ENCODE measurements at regions not wholly inside any gene's neighbourhood (a gene's known extent, or its start where the extent isn't known, plus 50 kb on each side); places are given as distances from the start of the nearest gene placed in this dataset.

- Histone ChIP-seq H4K20me1 (ENCODE audit: control insufficient read depth, insufficient read depth, low read length, poor library complexity, severe bottlenecking) (no peaks in the 10 kb centered on the region), H3K27ac (ENCODE audit: low read length in 2 of 2) (no peak overlapping the region), H3K36me3 (replicated peaks in 1 of 2; ENCODE audit: control extremely low read depth in 1 of 2, control insufficient read depth in 1 of 2, extremely low read depth in 1 of 2, insufficient read depth in 2 of 2, low read length in 1 of 2) (no peaks in the 10 kb centered on the region), H3K9me3 (ENCODE audit: control extremely low read depth in 1 of 3, control insufficient read depth in 2 of 3, insufficient read depth in 1 of 3, low read length in 2 of 3) (peaks cover 0 to 10% (median 0%) of the 10 kb centered on the region in 3 donors), H3K4me2 (replicated peaks; ENCODE audit: low read depth, low read length, poor library complexity, severe bottlenecking) (no peak overlapping the region), H2AFZ (ENCODE audit: insufficient read depth, low read depth, low read length, poor library complexity, severe bottlenecking) (no peak overlapping the region), H3K4me1 (ENCODE audit: control insufficient read depth in 2 of 2, insufficient read depth in 2 of 2, low read length in 2 of 2) (no peaks in the 10 kb centered on the region), H3K4me3 (ENCODE audit: control extremely low read depth in 1 of 5, extremely low read depth in 1 of 5, insufficient read depth in 1 of 5, low read depth in 2 of 5, low read length in 4 of 5) (no peak overlapping the region), H3K79me2 (ENCODE audit: control insufficient read depth, insufficient read depth, low read length) (no peaks in the 10 kb centered on the region), H3K9ac (ENCODE audit: low read length) (no peak overlapping the region), H3K27me3 (replicated peaks in 1 of 4; ENCODE audit: control extremely low read depth in 1 of 4, control insufficient read depth in 3 of 4, insufficient read depth in 4 of 4, low read length in 3 of 4) (no peaks in the 10 kb centered on the region)
- TF ChIP-seq CTCF (IDR thresholded peaks at IDR 0.05), result no peak
- TF ChIP-seq EZH2 (IDR thresholded peaks at IDR 0.05; ENCODE audit: borderline replicate concordance, insufficient read depth, low read depth, low read length, poor library complexity, severe bottlenecking), result no peak
- ATAC-seq (ENCODE audit: low read depth) (no peak), DNase-seq (no peak)
- ChIA-PET CTCF (no interaction called here), POLR2A (no interaction called here)
- intact Hi-C loops (cut with micrococcal nuclease), result no loop called here
- no peak overlapping the region for H3K4me3 Mint-ChIP-seq
- H3K9me3 Mint-ChIP-seq (ENCODE audit: insufficient read depth), result no peaks in the 10 kb centered on the region
- 96% methylated on average over 3 of the region's 3 CpGs for WGBS (ENCODE audit: insufficient coverage)
- H3K4me1 Mint-ChIP-seq, result no peaks in the 10 kb centered on the region
- H3K27ac Mint-ChIP-seq, result no peak overlapping the region
- no peaks in the 10 kb centered on the region for H3K27me3 Mint-ChIP-seq
Measured at GRCh38 chr9:13627502-13627901, 348.0 kb upstream of the MPDZ start.

- H3K4me1 Mint-ChIP-seq, result no peaks in the 10 kb centered on the region
- TF ChIP-seq EZH2 (IDR thresholded peaks at IDR 0.05; ENCODE audit: borderline replicate concordance, insufficient read depth, low read depth, low read length, poor library complexity, severe bottlenecking), result no peak
- TF ChIP-seq CTCF (IDR thresholded peaks at IDR 0.05), result no peak
- no peaks in the 10 kb centered on the region for H3K27me3 Mint-ChIP-seq
- no peak overlapping the region for H3K4me3 Mint-ChIP-seq
- Histone ChIP-seq H2AFZ (ENCODE audit: insufficient read depth, low read depth, low read length, poor library complexity, severe bottlenecking) (no peak overlapping the region), H3K9me3 (ENCODE audit: control extremely low read depth in 1 of 3, control insufficient read depth in 2 of 3, insufficient read depth in 1 of 3, low read length in 2 of 3) (peaks cover 0 to 10% (median 0%) of the 10 kb centered on the region in 3 donors), H3K27ac (ENCODE audit: low read length in 2 of 2) (no peak overlapping the region), H3K4me1 (ENCODE audit: control insufficient read depth in 2 of 2, insufficient read depth in 2 of 2, low read length in 2 of 2) (no peaks in the 10 kb centered on the region), H3K9ac (ENCODE audit: low read length) (no peak overlapping the region), H3K4me3 (ENCODE audit: control extremely low read depth in 1 of 5, extremely low read depth in 1 of 5, insufficient read depth in 1 of 5, low read depth in 2 of 5, low read length in 4 of 5) (no peak overlapping the region), H3K36me3 (replicated peaks in 1 of 2; ENCODE audit: control extremely low read depth in 1 of 2, control insufficient read depth in 1 of 2, extremely low read depth in 1 of 2, insufficient read depth in 2 of 2, low read length in 1 of 2) (no peaks in the 10 kb centered on the region), H3K4me2 (replicated peaks; ENCODE audit: low read depth, low read length, poor library complexity, severe bottlenecking) (no peak overlapping the region), H3K79me2 (ENCODE audit: control insufficient read depth, insufficient read depth, low read length) (no peaks in the 10 kb centered on the region), H4K20me1 (ENCODE audit: control insufficient read depth, insufficient read depth, low read length, poor library complexity, severe bottlenecking) (no peaks in the 10 kb centered on the region), H3K27me3 (replicated peaks in 1 of 4; ENCODE audit: control extremely low read depth in 1 of 4, control insufficient read depth in 3 of 4, insufficient read depth in 4 of 4, low read length in 3 of 4) (no peaks in the 10 kb centered on the region)
- DNase-seq, result no peak
- WGBS (ENCODE audit: insufficient coverage), result 86% methylated on average over 3 of the region's 3 CpGs
- H3K27ac Mint-ChIP-seq, result no peak overlapping the region
- no peaks in the 10 kb centered on the region for H3K9me3 Mint-ChIP-seq (ENCODE audit: insufficient read depth)
- ChIA-PET CTCF (no interaction called here), POLR2A (no interaction called here)
- ATAC-seq (ENCODE audit: low read depth), result no peak
- intact Hi-C loops (cut with micrococcal nuclease), result no loop called here
Measured at GRCh38 chr9:13627071-13627470, 347.6 kb upstream of the MPDZ start.

All from B cell (primary cell).